GM12892 (cell line): ENCODE measurements at regions not wholly inside any gene's neighbourhood (a gene's known extent, or its start where the extent isn't known, plus 50 kb on each side); places are given as distances from the start of the nearest gene placed in this dataset.

Experiments
- POLR2A ChIP-seq: IDR thresholded peaks from 2 replicates; pipeline ENCODE4 v1.6.1; 2011; ENCODE audit warnings: low read depth, low read length, control low read depth
- POLR2AphosphoS5 ChIP-seq: IDR thresholded peaks from 2 replicates; pipeline ENCODE4 v1.6.1; 2011; ENCODE audit warnings: low read depth, low read length, control low read depth

DNA sequence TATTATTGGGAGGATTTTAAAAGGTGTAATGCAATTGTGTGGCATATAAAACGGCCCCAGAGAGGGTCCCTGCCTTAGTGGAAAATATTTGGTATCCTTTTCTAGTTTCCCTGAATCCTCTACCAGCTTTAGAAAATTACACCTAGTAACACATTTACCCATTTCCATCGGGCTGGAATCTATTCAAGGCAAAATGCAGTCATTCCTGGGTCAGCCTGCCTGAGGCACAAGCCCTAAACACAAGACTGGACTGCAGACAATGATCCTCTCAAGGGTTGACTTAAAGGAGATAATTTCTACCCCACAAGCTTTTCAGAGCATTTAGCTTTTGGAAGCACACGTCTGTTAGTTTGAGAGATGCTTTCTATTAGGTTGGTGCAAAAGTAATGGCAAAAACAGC is 124.4 kb upstream of the ADAMTSL1 start:
- TF ChIP-seq POLR2AphosphoS5 (no peak), POLR2A (no peak)
